GM23338 (cell line): ENCODE measurements at regions not wholly inside any gene's neighbourhood (a gene's known extent, or its start where the extent isn't known, plus 50 kb on each side); places are given as distances from the start of the nearest gene placed in this dataset.

ENCODE experiments used
- CREB1 ChIP-seq: fragments of 250-450 bp; sonication (Bioruptor Pico); IDR thresholded peaks from 2 replicates; pipeline ENCODE4 v1.5.0; 2020; ENCODE audit warnings: low read depth, mild to moderate bottlenecking, moderate library complexity
- CTCF ChIP-seq, 2 experiments: fragments of 200-600 bp in 1 of 2; sonication (generic) in 1 of 2; conservative IDR thresholded peaks; 2 replicates each; pipeline versions ENCODE4 v1.5.1 to v1.6.1; 2016 to 2017; ENCODE audit warnings: antibody characterized with exemption in 2 of 2, low read depth in 2 of 2, mild to moderate bottlenecking in 2 of 2, moderate library complexity in 1 of 2
- EZH2 ChIP-seq: fragments of 200-600 bp; sonication (generic); IDR thresholded peaks from one replicate; pipeline ENCODE4 v1.8.0; 2017; ENCODE audit warnings: antibody characterized with exemption, mild to moderate bottlenecking, low read depth; ENCODE audit not compliant: unreplicated experiment
- EZH2phosphoT487 ChIP-seq: fragments of 200-600 bp; sonication (generic); IDR thresholded peaks from one replicate; pipeline ENCODE4 v1.8.1; 2018; ENCODE audit warnings: antibody characterized with exemption; ENCODE audit not compliant: unreplicated experiment
- JUNB ChIP-seq: IDR thresholded peaks from one replicate; pipeline ENCODE4 v1.6.1; 2016; ENCODE audit warnings: antibody characterized with exemption; ENCODE audit not compliant: unreplicated experiment
- NANOG ChIP-seq: IDR thresholded peaks from 2 replicates; pipeline ENCODE4 v1.6.1; 2016; ENCODE audit warnings: antibody characterized with exemption, borderline replicate concordance
- POLR2AphosphoS5 ChIP-seq: IDR thresholded peaks from 2 replicates; pipeline ENCODE4 v1.6.1; 2016; ENCODE audit warnings: antibody characterized with exemption, low read depth
- REST ChIP-seq: IDR thresholded peaks from one replicate; pipeline ENCODE4 v1.6.1; 2018; ENCODE audit warnings: antibody characterized with exemption; ENCODE audit not compliant: unreplicated experiment
- ZNF114 ChIP-seq: fragments of 250-450 bp; sonication (Bioruptor Pico); IDR thresholded peaks from 2 replicates; pipeline ENCODE4 v1.5.0; 2020; ENCODE audit warnings: mild to moderate bottlenecking, moderate library complexity
- ZNF331 ChIP-seq: fragments of 250-450 bp; sonication (Bioruptor Pico); IDR thresholded peaks from 2 replicates; pipeline ENCODE4 v1.5.0; 2020; ENCODE audit warnings: low read depth, mild to moderate bottlenecking, moderate library complexity
- ZNF462 ChIP-seq: fragments of 250-450 bp; sonication (Bioruptor Pico); IDR thresholded peaks from 2 replicates; pipeline ENCODE4 v1.5.0; 2020; ENCODE audit warnings: mild to moderate bottlenecking, moderate library complexity

DNA sequence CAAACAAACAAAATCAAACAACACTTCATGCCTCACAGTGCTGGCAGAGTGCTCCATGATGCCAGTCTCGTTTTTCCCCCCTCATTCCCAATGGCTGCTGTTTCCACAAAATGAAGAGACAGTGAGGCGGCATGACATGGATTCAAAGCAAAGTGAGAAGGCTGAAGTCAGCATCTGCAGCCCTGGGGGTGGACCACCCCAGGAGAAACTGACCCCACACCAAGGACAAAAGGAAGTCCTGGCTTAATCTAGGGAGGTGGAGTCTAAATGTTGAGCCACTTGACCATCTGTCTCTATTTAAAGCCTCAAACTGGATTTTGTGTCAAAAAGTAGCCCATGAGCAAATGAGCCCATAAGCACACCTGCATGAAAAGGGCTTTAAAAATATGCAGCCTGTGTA lies 151.2 kb upstream of the RORA start:
- TF ChIP-seq POLR2AphosphoS5 (no peak), CTCF (conservative IDR thresholded peaks at IDR 0.05; ENCODE audit: low read depth in 2 of 2) (no peak), JUNB (no peak), EZH2 (no peak), CREB1 (CRISPR knock-in tag) (no peak), EZH2phosphoT487 (no peak), ZNF462 (CRISPR knock-in tag) (no peak), REST (no peak), ZNF114 (no peak), NANOG (no peak), ZNF331 (CRISPR knock-in tag) (no peak)
